ENCODE measurements at regions not wholly inside any gene's neighbourhood (a gene's known extent, or its start where the extent isn't known, plus 50 kb on each side); places are given as distances from the start of the nearest gene placed in this dataset.

- ATAC-seq (no peak), DNase-seq (ENCODE audit: missing footprints) (no peak)
- intact Hi-C loops (cut with DNase I): no loop called here
Measured at GRCh38 chr4:175871774-175872405, 59.8 kb upstream of the GPM6A start.

- ATAC-seq: no peak
- intact Hi-C loops (cut with DNase I): no loop called here
Measured at GRCh38 chr4:175873707-175874106, 61.6 kb upstream of the GPM6A start.

GRCh38 chr4:175874306-175874705, 62.2 kb upstream of the GPM6A start:
- intact Hi-C loops (cut with DNase I): no loop called here
- no peak for ATAC-seq
- DNase-seq (ENCODE audit: missing footprints): no peak

More at GRCh38 chr4:175873707-175874106, 61.6 kb upstream of the GPM6A start:
- DNase-seq (ENCODE audit: missing footprints): no peak

GRCh38 chr4:175875993-175876771, 64.1 kb upstream of the GPM6A start:
- intact Hi-C loops (cut with DNase I): no loop called here
- no peak for ATAC-seq
- DNase-seq (ENCODE audit: missing footprints): no peak

GRCh38 chr4:175882891-175883290, 70.8 kb upstream of the GPM6A start:
- intact Hi-C loops (cut with DNase I): no loop called here
- DNase-seq (ENCODE audit: missing footprints) (no peak), ATAC-seq (no peak)

GRCh38 chr4:175884048-175884447, 72.0 kb upstream of the GPM6A start:
- no peak for ATAC-seq
- intact Hi-C loops (cut with DNase I): no loop called here
- no peak for DNase-seq (ENCODE audit: missing footprints)

GRCh38 chr4:175891231-175891630, 79.2 kb upstream of the GPM6A start:
- intact Hi-C loops (cut with DNase I): no loop called here
- DNase-seq (ENCODE audit: missing footprints): no peak
- ATAC-seq: no peak

- intact Hi-C loops (cut with DNase I): no loop called here
- ATAC-seq: no peak
- DNase-seq (ENCODE audit: missing footprints): no peak
Measured at GRCh38 chr4:175891851-175892250, 79.8 kb upstream of the GPM6A start.

GRCh38 chr4:175905925-175906324, 93.9 kb upstream of the GPM6A start:
- intact Hi-C loops (cut with DNase I): no loop called here
- ATAC-seq: no peak

GRCh38 chr4:175906384-175906783, 94.3 kb upstream of the GPM6A start:
- DNase-seq (ENCODE audit: missing footprints) (no peak), ATAC-seq (no peak)
- intact Hi-C loops (cut with DNase I): no loop called here

More at GRCh38 chr4:175905925-175906324, 93.9 kb upstream of the GPM6A start:
- no peak for DNase-seq (ENCODE audit: missing footprints)

GRCh38 chr4:175910700-175911099, 98.6 kb upstream of the GPM6A start:
- DNase-seq (ENCODE audit: missing footprints): no peak
- no peak for ATAC-seq
- intact Hi-C loops (cut with DNase I): no loop called here

- intact Hi-C loops (cut with DNase I): no loop called here
- no peak for ATAC-seq
- DNase-seq (ENCODE audit: missing footprints): no peak
Measured at GRCh38 chr4:175916626-175917351, 104.7 kb upstream of the GPM6A start.

- DNase-seq (ENCODE audit: missing footprints) (no peak), ATAC-seq (no peak)
- intact Hi-C loops (cut with DNase I): no loop called here
Measured at GRCh38 chr4:175927121-175927520, 115.1 kb upstream of the GPM6A start.

- DNase-seq (ENCODE audit: missing footprints) (no peak), ATAC-seq (no peak)
- intact Hi-C loops (cut with DNase I): no loop called here
Measured at GRCh38 chr4:175929441-175929840, 117.4 kb upstream of the GPM6A start.

GRCh38 chr4:175929932-175930331, 117.9 kb upstream of the GPM6A start:
- no peak for ATAC-seq
- DNase-seq (ENCODE audit: missing footprints): no peak
- intact Hi-C loops (cut with DNase I): no loop called here

- no peak for ATAC-seq
- DNase-seq (ENCODE audit: missing footprints): no peak
- intact Hi-C loops (cut with DNase I): no loop called here
Measured at GRCh38 chr4:175930471-175930870, 118.4 kb upstream of the GPM6A start.

- no peak for ATAC-seq
- intact Hi-C loops (cut with DNase I): no loop called here
Measured at GRCh38 chr4:175932116-175932515, 120.1 kb upstream of the GPM6A start.

GRCh38 chr4:175934506-175934905, 122.4 kb upstream of the GPM6A start:
- ATAC-seq (no peak), DNase-seq (ENCODE audit: missing footprints) (no peak)
- intact Hi-C loops (cut with DNase I): no loop called here

More at GRCh38 chr4:175932116-175932515, 120.1 kb upstream of the GPM6A start:
- DNase-seq (ENCODE audit: missing footprints): no peak

GRCh38 chr4:175935016-175935661, 123.1 kb upstream of the GPM6A start:
- intact Hi-C loops (cut with DNase I): no loop called here
- DNase-seq (ENCODE audit: missing footprints) (no peak), ATAC-seq (no peak)

All from Right ventricle myocardium inferior (tissue), 1 donor.